ENCODE measurements at regions not wholly inside any gene's neighbourhood (a gene's known extent, or its start where the extent isn't known, plus 50 kb on each side); places are given as distances from the start of the nearest gene placed in this dataset.
"Not testable (repeated sequence)": the region's sequence is repeated elsewhere in the genome, so short reads cannot be mapped to it uniquely, and the experiment has no call there.

DNA sequence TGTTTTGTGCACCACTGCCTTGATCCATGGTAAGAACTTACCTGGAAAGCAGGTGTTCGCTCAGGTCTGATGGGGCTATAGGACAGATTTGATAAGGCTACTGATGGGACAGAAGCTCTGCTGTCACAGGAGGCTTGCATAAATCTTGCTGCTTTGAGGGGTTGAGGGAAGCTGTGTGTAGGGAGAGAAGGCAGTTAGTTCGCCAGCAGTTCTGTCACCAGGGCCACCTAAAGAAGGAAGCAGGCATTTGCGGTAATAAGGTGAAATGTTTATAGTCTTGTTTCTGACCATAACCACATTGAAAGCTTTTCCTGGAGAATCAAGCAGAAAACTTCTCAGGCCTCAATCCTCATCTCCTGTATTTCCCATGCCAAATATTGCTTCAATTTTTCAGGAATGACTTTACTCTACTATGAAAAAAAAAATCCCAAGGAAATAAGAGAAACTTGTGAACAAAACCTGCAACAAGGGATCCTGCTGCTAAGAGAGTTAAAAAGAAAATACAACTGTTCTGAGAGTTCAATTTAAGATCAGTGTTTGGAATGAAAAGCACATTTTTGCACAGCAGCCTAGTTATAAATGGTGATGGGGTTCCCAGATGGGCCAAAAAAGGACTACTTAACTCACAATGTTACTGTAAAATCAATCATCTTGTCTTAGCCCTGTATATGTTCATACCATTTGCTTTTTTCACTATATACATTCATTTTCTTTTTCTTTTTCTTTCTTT, 122.0 kb upstream of the RANBP3L start:
- Histone ChIP-seq H3K9me3 (replicated peaks; ENCODE audit: insufficient read depth, low read length) (no peaks in the 10 kb centered on the region), H3K27me3 (replicated peaks; ENCODE audit: insufficient read depth, low read length) (no peaks in the 10 kb centered on the region)

GRCh38 chr5:36426070-36426469, 124.4 kb upstream of the RANBP3L start:
- not testable (repeated sequence) for H3K27ac ChIP-seq (ENCODE audit: low read length); H3F3A ChIP-seq (ENCODE audit: insufficient read depth, low read length); H4K20me1 ChIP-seq (ENCODE audit: insufficient read depth, low read length); H3K36me3 ChIP-seq (replicated peaks; ENCODE audit: insufficient read depth, low read length); H3K79me2 ChIP-seq (ENCODE audit: low read length); H3K9me3 ChIP-seq (replicated peaks; ENCODE audit: insufficient read depth, low read length); H3K4me1 ChIP-seq (ENCODE audit: low read length); H3K9me2 ChIP-seq (replicated peaks; ENCODE audit: insufficient read depth, low read length); H3K4me2 ChIP-seq (ENCODE audit: low read depth, low read length); H3K9ac ChIP-seq (ENCODE audit: low read length); H2AFZ ChIP-seq (ENCODE audit: low read length); DNase-seq; H3K4me3 ChIP-seq (ENCODE audit: low read length); H3K27me3 ChIP-seq (replicated peaks; ENCODE audit: insufficient read depth, low read length)

More for the DNA sequence above, 122.0 kb upstream of the RANBP3L start:
- Histone ChIP-seq H2AFZ (ENCODE audit: low read length) (no peak overlapping the region), H4K20me1 (ENCODE audit: insufficient read depth, low read length) (no peaks in the 10 kb centered on the region), H3K36me3 (replicated peaks; ENCODE audit: insufficient read depth, low read length) (no peaks in the 10 kb centered on the region), H3K9ac (ENCODE audit: low read length) (no peak overlapping the region), H3K27ac (ENCODE audit: low read length) (no peak overlapping the region), H3K4me2 (ENCODE audit: low read depth, low read length) (no peak overlapping the region), H3K79me2 (ENCODE audit: low read length) (no peaks in the 10 kb centered on the region), H3K4me3 (ENCODE audit: low read length) (no peak overlapping the region), H3K9me2 (replicated peaks; ENCODE audit: insufficient read depth, low read length) (no peaks in the 10 kb centered on the region), H3F3A (ENCODE audit: insufficient read depth, low read length) (no peaks in the 10 kb centered on the region), H3K4me1 (ENCODE audit: low read length) (peaks cover 7% of the 10 kb centered on the region)
- no peak for DNase-seq
- TF ChIP-seq EZH2phosphoT487 (IDR thresholded peaks at IDR 0.05; ENCODE audit: low read length) = no peak
- no peak for TF ChIP-seq EZH2 (optimal IDR thresholded peaks at IDR 0.05; ENCODE audit: low read depth, low read length)
- TF ChIP-seq, protein P1, sequence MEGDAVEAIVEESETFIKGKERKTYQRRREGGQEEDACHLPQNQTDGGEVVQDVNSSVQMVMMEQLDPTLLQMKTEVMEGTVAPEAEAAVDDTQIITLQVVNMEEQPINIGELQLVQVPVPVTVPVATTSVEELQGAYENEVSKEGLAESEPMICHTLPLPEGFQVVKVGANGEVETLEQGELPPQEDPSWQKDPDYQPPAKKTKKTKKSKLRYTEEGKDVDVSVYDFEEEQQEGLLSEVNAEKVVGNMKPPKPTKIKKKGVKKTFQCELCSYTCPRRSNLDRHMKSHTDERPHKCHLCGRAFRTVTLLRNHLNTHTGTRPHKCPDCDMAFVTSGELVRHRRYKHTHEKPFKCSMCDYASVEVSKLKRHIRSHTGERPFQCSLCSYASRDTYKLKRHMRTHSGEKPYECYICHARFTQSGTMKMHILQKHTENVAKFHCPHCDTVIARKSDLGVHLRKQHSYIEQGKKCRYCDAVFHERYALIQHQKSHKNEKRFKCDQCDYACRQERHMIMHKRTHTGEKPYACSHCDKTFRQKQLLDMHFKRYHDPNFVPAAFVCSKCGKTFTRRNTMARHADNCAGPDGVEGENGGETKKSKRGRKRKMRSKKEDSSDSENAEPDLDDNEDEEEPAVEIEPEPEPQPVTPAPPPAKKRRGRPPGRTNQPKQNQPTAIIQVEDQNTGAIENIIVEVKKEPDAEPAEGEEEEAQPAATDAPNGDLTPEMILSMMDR (IDR thresholded peaks at IDR 0.05; ENCODE audit: low read length) = no peak

DNA sequence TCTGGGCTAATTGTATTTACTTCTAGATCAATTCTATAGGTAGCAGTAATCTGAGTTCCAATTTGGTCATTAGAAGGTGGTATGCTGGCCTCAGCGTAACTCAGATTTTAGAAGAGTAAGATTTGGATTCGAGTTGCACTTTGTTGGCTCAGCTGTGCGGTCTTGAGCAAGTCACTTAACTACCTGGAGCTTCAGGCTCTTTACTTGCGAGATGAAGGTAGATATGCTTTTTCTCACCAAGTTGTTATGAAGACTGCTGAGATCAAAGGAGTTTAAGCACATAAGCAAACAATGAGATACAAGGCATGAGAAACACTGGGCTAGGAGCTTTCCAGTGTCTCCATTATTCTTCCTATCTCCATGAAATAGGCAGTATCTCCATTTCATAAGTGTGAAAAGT, 133.8 kb upstream of the RANBP3L start:
- no peak overlapping the region for H3K4me2 ChIP-seq (ENCODE audit: low read depth, low read length)
- no peak for TF ChIP-seq EZH2phosphoT487 (IDR thresholded peaks at IDR 0.05; ENCODE audit: low read length)
- TF ChIP-seq, protein P1 (IDR thresholded peaks at IDR 0.05; ENCODE audit: low read length) = no peak
- TF ChIP-seq EZH2 (optimal IDR thresholded peaks at IDR 0.05; ENCODE audit: low read depth, low read length) = no peak
- H3F3A ChIP-seq (ENCODE audit: insufficient read depth, low read length) = no peaks in the 10 kb centered on the region
- no peak overlapping the region for H3K27ac ChIP-seq (ENCODE audit: low read length)
- no peak overlapping the region for H3K4me3 ChIP-seq (ENCODE audit: low read length)
- H3K9me3 ChIP-seq (replicated peaks; ENCODE audit: insufficient read depth, low read length) = no peaks in the 10 kb centered on the region
- no peaks in the 10 kb centered on the region; the same call in 1 of the 2 replicates for H3K9me2 ChIP-seq (replicated peaks; ENCODE audit: insufficient read depth, low read length)
- H3K9ac ChIP-seq (ENCODE audit: low read length) = no peak overlapping the region
- no peaks in the 10 kb centered on the region for H3K27me3 ChIP-seq (replicated peaks; ENCODE audit: insufficient read depth, low read length)
- H3K79me2 ChIP-seq (ENCODE audit: low read length) = no peaks in the 10 kb centered on the region
- H3K4me1 ChIP-seq (ENCODE audit: low read length) = no peaks in the 10 kb centered on the region
- no peaks in the 10 kb centered on the region for H4K20me1 ChIP-seq (ENCODE audit: insufficient read depth, low read length)
- no peak overlapping the region for H2AFZ ChIP-seq (ENCODE audit: low read length)
- no peak for DNase-seq
- no peaks in the 10 kb centered on the region for H3K36me3 ChIP-seq (replicated peaks; ENCODE audit: insufficient read depth, low read length)

DNA sequence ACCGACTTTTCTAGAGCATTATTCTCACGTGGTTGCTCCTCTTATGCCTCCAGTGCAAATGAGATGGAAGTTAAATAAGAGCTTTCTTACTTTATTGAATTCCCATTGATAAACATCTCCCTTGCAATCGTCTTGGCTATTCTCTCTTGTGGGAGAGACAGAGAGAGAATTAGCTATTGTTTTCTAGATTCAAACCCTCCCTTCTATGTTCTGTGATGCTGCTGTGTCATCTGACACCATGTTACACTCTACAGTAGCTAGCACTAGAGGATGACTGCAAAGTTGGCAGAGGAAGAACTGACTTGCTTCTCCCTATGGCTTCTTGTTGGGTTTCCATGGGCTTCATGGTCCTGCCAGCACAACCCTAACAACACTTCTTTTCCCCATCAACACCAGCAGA, 134.6 kb upstream of the RANBP3L start:
- H3K4me1 ChIP-seq (ENCODE audit: low read length) = no peaks in the 10 kb centered on the region
- no peak for DNase-seq
- H3K4me3 ChIP-seq (ENCODE audit: low read length) = no peak overlapping the region
- no peak overlapping the region for H2AFZ ChIP-seq (ENCODE audit: low read length)
- no peak overlapping the region for H3K9ac ChIP-seq (ENCODE audit: low read length)
- H3K36me3 ChIP-seq (replicated peaks; ENCODE audit: insufficient read depth, low read length) = no peaks in the 10 kb centered on the region
- TF ChIP-seq EZH2phosphoT487 (IDR thresholded peaks at IDR 0.05; ENCODE audit: low read length) = no peak
- TF ChIP-seq, protein P1 (IDR thresholded peaks at IDR 0.05; ENCODE audit: low read length) = no peak
- no peak overlapping the region for H3K4me2 ChIP-seq (ENCODE audit: low read depth, low read length)
- no peak overlapping the region for H3K27ac ChIP-seq (ENCODE audit: low read length)
- no peaks in the 10 kb centered on the region for H3K27me3 ChIP-seq (replicated peaks; ENCODE audit: insufficient read depth, low read length)
- H3K9me3 ChIP-seq (replicated peaks; ENCODE audit: insufficient read depth, low read length) = no peaks in the 10 kb centered on the region
- H4K20me1 ChIP-seq (ENCODE audit: insufficient read depth, low read length) = no peaks in the 10 kb centered on the region
- no peaks in the 10 kb centered on the region for H3F3A ChIP-seq (ENCODE audit: insufficient read depth, low read length)
- H3K79me2 ChIP-seq (ENCODE audit: low read length) = no peaks in the 10 kb centered on the region
- H3K9me2 ChIP-seq (replicated peaks; ENCODE audit: insufficient read depth, low read length) = no peaks in the 10 kb centered on the region; the same call in 1 of the 2 replicates
